ENCODE measurements at regions not wholly inside any gene's neighbourhood (a gene's known extent, or its start where the extent isn't known, plus 50 kb on each side); places are given as distances from the start of the nearest gene placed in this dataset.

DNA sequence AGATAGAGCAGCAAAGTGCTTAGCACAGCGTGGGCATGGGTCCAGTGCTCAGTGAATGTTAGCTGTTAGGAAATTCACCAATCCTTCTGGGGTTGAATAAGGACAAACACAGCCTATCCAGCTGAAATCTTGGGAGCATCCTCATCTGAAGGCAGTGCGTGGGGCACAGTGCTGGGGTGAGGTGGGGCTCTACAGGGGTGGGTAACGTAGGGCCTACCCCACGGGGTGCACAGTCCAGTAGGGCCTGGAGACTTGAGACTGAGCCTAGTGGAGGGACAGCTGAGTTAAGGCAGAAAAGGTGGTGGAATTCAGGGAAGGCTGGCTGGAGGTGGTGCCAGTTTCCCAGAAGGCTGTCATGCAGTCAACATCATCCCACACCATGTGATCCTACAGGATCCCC lies 73.0 kb downstream of the ISG20 start:
- no peak overlapping the region for H3K27ac Mint-ChIP-seq (ENCODE audit: unreplicated experiment)
- Histone ChIP-seq H3K9me3 (no peaks in the 10 kb centered on the region), H3K4me3 (ENCODE audit: low read depth, low read length) (no peak overlapping the region), H3K27me3 (replicated peaks; ENCODE audit: control insufficient read depth, insufficient read depth, low read length) (no peaks in the 10 kb centered on the region; the same call in 1 of the 2 replicates), H3K36me3 (ENCODE audit: control insufficient read depth, insufficient read depth, low read length) (no peaks in the 10 kb centered on the region), H3K4me1 (no peaks in the 10 kb centered on the region)
- H3K4me3 Mint-ChIP-seq (ENCODE audit: unreplicated experiment) = no peak overlapping the region
- intact Hi-C loops (cut with micrococcal nuclease; ENCODE audit: unreplicated experiment) = no loop called here
- TF ChIP-seq, protein P1, sequence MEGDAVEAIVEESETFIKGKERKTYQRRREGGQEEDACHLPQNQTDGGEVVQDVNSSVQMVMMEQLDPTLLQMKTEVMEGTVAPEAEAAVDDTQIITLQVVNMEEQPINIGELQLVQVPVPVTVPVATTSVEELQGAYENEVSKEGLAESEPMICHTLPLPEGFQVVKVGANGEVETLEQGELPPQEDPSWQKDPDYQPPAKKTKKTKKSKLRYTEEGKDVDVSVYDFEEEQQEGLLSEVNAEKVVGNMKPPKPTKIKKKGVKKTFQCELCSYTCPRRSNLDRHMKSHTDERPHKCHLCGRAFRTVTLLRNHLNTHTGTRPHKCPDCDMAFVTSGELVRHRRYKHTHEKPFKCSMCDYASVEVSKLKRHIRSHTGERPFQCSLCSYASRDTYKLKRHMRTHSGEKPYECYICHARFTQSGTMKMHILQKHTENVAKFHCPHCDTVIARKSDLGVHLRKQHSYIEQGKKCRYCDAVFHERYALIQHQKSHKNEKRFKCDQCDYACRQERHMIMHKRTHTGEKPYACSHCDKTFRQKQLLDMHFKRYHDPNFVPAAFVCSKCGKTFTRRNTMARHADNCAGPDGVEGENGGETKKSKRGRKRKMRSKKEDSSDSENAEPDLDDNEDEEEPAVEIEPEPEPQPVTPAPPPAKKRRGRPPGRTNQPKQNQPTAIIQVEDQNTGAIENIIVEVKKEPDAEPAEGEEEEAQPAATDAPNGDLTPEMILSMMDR (IDR thresholded peaks at IDR 0.05; ENCODE audit: insufficient read depth in 1 of 2, low read depth in 1 of 2, low read length in 1 of 2, severe bottlenecking in 1 of 2, unreplicated experiment in 1 of 2) = no peak
- H3K9me3 Mint-ChIP-seq (ENCODE audit: unreplicated experiment) = no peaks in the 10 kb centered on the region
- peaks cover 23% of the 10 kb centered on the region for H3K27me3 Mint-ChIP-seq (ENCODE audit: insufficient read depth, unreplicated experiment)
- CTCF ChIA-PET = no interaction called here
- POLR2A ChIA-PET = no interaction called here
- no TSS peak for BruUV-seq (replicated peaks)
- no peaks in the 10 kb centered on the region for H3K4me1 Mint-ChIP-seq (ENCODE audit: low read depth, unreplicated experiment)
- no peaks in the 10 kb centered on the region for H3K36me3 Mint-ChIP-seq (ENCODE audit: insufficient read depth, unreplicated experiment)
- no peak for DNase-seq

DNA sequence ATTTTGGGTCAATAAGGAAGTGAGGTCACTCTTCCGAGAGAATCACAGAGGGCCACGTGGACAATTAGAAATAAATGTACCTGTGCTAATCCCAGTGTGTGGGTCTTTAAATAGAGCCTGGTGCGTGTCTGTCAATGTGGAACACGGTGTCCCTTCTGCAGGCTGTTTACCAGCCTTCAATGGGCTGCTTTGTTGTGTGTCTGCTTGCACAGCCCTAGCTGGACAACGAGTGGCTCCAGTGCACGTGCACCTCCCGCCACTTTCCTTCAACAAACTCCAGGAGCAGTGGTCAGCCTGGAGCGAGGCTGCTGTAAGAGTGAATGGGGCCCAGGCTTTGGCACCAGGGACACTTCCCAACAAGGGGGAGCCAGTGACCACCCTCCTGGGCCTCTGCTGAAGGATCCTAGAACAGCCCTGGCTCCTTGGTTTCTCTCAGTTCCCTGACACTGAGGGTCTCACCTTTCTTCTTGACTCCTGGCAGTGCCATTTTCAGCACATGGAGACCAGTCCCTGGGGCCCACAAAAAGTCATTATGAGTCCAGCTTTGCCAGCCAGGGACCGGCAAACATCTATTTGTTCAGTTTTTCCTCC lies 76.1 kb downstream of the ISG20 start:
- Mint-ChIP-seq H3K4me1 (ENCODE audit: low read depth, unreplicated experiment) (no peaks in the 10 kb centered on the region), H3K9me3 (ENCODE audit: unreplicated experiment) (no peaks in the 10 kb centered on the region), H3K27me3 (ENCODE audit: insufficient read depth, unreplicated experiment) (peaks cover 18% of the 10 kb centered on the region), H3K36me3 (ENCODE audit: insufficient read depth, unreplicated experiment) (no peaks in the 10 kb centered on the region), H3K27ac (ENCODE audit: unreplicated experiment) (no peak overlapping the region), H3K4me3 (ENCODE audit: unreplicated experiment) (no peak overlapping the region)
- Histone ChIP-seq H3K27me3 (replicated peaks; ENCODE audit: control insufficient read depth, insufficient read depth, low read length) (no peaks in the 10 kb centered on the region; the same call in 1 of the 2 replicates), H3K9me3 (no peaks in the 10 kb centered on the region), H3K4me1 (no peaks in the 10 kb centered on the region), H3K36me3 (ENCODE audit: control insufficient read depth, insufficient read depth, low read length) (no peaks in the 10 kb centered on the region), H3K4me3 (ENCODE audit: low read depth, low read length) (no peak overlapping the region)
- CTCF ChIA-PET = no interaction called here
- POLR2A ChIA-PET = no interaction called here
- TF ChIP-seq, protein P1 (IDR thresholded peaks at IDR 0.05; ENCODE audit: insufficient read depth in 1 of 2, low read depth in 1 of 2, low read length in 1 of 2, severe bottlenecking in 1 of 2, unreplicated experiment in 1 of 2) = no peak
- BruUV-seq (replicated peaks) = no TSS peak
- intact Hi-C loops (cut with micrococcal nuclease; ENCODE audit: unreplicated experiment) = no loop called here
- DNase-seq = no peak

DNA sequence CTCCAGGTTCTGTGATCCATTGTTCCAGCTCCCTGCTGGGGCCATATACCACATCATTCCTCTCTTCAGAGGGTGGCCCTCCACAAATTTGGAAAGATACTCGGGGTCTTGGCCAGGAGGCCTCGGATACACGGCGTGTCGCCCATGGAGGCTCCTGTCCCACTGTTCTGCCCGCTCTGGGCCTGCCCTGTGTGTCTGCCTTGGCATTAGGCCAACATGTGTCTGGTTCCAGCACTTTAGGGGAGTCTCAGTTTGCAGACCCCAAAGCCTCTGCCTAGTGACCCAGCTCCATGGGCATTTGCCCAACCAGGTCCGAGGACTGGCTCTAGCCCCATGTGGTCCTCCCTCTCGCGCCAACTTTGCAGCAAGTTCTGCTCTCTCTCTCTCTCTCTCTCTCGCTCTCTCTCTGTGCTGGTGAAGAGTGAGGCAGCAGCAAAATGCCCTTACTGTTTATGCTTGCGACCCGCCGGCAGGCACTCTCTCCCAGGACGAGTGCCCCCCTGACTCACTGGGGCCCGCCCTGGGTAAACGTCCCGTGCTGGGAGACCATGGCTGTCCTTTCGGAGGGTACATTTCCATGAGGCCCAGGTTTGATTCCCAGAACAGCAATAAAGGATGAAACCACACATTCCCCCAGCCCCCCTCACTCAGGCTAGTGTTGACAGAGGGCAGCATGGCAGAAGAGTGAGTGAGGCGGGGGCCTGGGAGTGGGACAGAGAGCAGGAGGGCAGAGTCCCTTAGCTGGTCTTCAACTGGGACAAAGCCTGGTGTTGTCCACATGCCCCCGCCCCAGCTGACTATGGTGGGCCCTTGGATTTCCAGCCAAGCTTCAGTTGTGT lies 77.9 kb downstream of the ISG20 start:
- TF ChIP-seq, protein P1 (IDR thresholded peaks at IDR 0.05; ENCODE audit: insufficient read depth in 1 of 2, low read depth in 1 of 2, low read length in 1 of 2, severe bottlenecking in 1 of 2, unreplicated experiment in 1 of 2) = no peak
- Histone ChIP-seq H3K4me3 (ENCODE audit: low read depth, low read length) (no peak overlapping the region), H3K27me3 (replicated peaks; ENCODE audit: control insufficient read depth, insufficient read depth, low read length) (no peaks in the 10 kb centered on the region; the same call in 1 of the 2 replicates), H3K36me3 (ENCODE audit: control insufficient read depth, insufficient read depth, low read length) (no peaks in the 10 kb centered on the region), H3K4me1 (no peaks in the 10 kb centered on the region), H3K9me3 (no peaks in the 10 kb centered on the region)
- BruUV-seq (replicated peaks) = no TSS peak
- Mint-ChIP-seq H3K27me3 (ENCODE audit: insufficient read depth, unreplicated experiment) (peaks cover 19% of the 10 kb centered on the region), H3K36me3 (ENCODE audit: insufficient read depth, unreplicated experiment) (no peaks in the 10 kb centered on the region), H3K27ac (ENCODE audit: unreplicated experiment) (no peak overlapping the region), H3K4me3 (ENCODE audit: unreplicated experiment) (no peak overlapping the region), H3K4me1 (ENCODE audit: low read depth, unreplicated experiment) (no peaks in the 10 kb centered on the region), H3K9me3 (ENCODE audit: unreplicated experiment) (no peaks in the 10 kb centered on the region)
- ChIA-PET POLR2A (no interaction called here), CTCF (no interaction called here)
- no peak for DNase-seq
- intact Hi-C loops (cut with micrococcal nuclease; ENCODE audit: unreplicated experiment) = no loop called here

Data from Caco-2 (cell line).